Germinal center (tissue), 1 donor: ENCODE measurements at regions not wholly inside any gene's neighbourhood (a gene's known extent, or its start where the extent isn't known, plus 50 kb on each side); places are given as distances from the start of the nearest gene placed in this dataset.

Source experiments
- DNase-seq: peaks from one replicate; pipeline ENCODE4 v3.0.0; 2012; ENCODE audit warnings: mixed read lengths, low spot score

- DNase-seq, result no peak
These were observed 192.5 kb upstream of the ZNF462 start for GRCh38 chr9:106670418-106670817.

DNA sequence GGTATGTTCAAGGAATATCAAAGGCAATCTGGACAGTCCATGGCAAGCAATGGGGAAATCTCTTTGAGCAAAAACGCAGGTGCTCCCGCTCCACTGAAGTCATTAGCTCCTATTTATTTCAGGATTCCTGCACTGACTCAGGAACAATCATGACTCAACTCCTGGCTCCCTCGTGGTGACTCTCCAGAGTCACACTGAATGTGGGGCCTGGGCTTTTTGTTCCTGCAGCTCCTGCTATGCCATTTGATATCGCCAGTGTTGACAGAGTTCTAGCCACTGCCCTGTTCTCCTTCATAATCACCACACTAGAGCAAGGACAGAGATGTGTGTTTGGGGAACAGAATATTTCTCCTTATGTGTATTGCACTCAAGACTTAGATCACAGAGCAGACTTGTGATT is 187.2 kb upstream of the ZNF462 start:
- no peak for DNase-seq

DNA sequence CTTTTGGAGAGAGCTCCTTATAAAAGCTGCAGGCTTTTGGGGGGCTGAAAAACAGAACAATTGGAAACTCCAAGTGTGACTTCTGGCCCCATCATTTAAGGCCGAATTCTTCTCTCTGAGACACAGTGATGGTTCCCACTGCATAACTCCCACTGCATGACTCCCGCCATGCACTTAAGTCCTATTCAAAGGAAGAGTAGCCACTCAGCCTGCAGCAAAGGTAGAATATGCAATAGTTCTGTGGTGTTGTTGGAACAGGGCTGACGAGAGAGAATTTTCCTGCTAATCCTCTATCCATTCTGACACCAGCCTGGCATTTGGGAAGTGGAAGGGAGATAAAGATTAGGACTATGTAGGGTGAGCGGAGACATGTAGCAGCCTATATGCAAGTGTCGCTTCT is 185.6 kb upstream of the ZNF462 start:
- no peak for DNase-seq

DNA sequence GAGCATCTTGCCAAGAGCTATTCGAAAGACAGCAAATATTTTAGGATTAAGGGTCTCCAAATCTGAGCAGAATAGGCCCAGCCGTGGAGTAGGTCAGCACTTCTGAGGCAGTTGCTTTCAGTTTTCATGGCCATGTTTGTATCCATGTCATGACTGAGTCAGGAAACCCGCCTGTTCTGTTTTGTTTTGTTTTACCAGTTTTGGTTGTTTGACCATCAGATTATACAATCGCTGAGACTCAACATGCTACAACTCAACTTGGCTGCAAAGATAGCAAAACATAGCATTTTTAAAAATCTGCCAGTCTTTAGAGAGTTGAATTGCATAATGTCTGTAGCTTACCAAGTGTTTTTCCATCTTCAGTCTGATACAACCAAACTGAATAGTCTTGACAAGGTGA is 185.1 kb upstream of the ZNF462 start:
- no peak for DNase-seq

- no peak for DNase-seq
These were observed 184.7 kb upstream of the ZNF462 start for GRCh38 chr9:106678273-106678672.

DNA sequence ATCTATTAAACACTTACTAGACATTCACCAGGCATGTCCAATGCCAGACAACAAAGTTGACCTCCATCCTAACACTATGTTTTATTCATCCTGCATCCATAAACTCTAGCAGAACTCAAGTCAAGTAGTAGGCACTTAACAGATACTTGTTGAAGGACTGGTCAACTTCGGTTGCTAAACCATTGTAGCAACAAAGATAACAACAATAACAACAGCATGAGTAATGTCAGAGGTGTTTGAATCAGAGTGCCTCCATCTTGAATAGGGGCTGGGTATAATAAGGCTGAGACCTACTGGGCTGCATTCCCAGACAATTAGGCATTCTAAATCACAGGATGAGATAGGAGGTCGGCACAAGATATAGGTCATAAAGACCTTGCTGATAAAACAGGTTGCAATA is 180.5 kb upstream of the ZNF462 start:
- DNase-seq, result no peak

DNA sequence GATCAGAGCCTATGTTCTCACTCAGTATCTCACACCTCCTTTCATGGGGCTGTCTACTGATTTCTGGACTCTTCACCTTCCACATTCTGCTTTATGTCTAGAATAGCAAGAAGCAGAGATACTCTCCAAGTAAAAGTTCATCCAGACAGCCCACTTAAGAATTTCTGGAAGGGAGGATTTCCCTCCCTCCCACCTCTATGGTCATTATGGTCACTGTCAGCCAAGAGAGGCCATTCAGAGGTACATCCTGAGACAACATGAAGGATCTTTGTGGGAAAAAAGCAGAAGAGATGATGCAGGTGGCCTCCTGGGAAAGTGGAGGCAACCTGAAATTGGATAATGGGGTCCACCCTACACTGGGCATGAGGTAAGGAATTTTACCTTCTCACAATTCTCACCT is 179.5 kb upstream of the ZNF462 start:
- DNase-seq, result no peak

GRCh38 chr9:106684940-106685695 is 177.8 kb upstream of the ZNF462 start:
- no peak for DNase-seq

GRCh38 chr9:106689089-106689488 is 173.9 kb upstream of the ZNF462 start:
- DNase-seq, result no peak

- no peak for DNase-seq
These were observed 171.3 kb upstream of the ZNF462 start for GRCh38 chr9:106691627-106692026.

GRCh38 chr9:106693558-106693957 is 169.4 kb upstream of the ZNF462 start:
- no peak for DNase-seq

DNA sequence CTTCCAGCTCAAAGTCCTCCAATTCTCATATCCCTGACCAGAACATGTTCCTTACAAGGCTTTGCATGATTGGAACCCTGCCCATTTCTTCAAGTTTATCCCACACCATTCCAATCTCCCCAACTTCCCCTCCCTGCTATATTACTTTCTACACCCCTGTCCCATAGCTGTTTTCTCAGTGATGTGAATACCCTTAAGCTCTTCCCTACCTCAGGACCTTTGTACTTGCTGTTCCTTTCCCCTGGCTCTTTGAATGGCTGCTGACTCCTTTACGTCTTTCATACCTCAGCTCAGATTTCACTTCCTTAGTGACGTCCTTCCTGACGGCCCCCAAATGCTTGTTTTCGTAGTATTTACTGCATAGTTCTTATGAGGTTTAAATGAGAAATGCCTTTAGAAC is 166.2 kb upstream of the ZNF462 start:
- no peak for DNase-seq

DNA sequence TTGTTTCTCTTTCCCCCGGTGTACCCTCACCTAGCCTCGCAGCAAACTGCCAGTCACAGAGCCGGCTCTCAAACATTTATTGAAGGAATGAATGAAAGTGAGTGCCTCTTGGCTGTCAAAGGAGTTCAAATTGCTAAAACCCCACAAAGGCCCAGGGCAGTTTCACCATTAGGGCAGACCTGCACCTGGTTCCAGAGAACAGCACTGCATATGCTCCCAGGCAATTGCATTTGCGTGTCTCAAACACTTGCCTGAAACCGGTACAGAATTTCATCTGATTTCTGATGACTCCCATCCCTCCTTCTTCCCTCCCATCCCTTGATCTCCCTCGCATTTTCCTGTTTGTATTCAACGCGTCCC is 165.6 kb upstream of the ZNF462 start:
- no peak for DNase-seq

DNA sequence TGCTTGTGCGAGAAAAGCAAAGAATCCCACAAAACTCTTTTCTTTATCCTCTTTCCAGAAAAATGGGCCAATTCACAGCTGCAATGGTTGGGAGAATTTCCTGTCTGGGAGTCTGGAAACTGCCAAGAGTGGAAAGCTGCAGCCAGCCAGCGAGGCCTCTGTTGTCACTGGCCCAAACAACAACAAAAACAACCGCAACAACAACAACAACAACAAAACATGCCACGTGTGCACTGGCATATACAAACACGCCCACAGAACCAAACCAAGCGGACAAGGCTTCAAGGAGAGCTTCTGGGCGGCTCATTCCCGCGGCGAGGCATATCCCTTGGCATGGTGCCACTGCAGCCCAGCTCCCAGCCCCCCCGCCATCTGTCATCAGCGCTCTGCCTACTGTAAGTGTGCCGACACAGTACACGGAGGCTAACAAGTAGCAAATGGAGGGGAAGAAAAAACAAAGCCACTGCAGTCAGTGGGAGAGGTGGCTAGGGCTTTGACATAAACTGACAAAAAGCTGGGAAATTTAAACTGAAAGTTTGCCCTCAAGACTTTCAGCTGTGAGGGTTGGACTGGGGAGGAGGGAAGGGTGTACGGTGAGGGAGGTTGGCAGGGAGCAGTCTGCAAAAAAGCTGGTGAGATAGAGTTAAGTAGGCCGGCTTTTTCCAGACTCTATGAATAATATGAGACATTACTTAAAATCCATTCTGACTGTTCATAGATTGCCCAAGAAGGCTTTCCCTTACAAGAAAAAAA is 165.0 kb upstream of the ZNF462 start:
- no peak for DNase-seq

DNA sequence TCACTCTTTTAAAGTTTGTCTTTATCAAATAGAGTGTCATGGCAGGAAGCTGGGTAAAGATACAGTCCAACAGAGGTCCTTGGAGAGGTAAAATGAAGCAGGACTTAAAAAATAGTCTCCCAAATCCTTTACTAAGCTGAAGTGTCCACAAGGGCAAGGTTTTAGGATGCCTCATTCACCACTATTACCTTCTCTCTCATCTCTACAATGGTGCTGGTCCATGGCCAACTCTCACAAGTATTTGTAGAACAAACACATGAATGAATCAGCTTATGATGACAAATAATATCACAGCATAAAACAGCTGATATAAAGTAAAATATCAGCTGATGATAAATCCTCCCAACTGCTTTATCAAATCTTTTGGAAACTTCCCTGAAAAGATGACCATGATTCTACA is 162.3 kb upstream of the ZNF462 start:
- no peak for DNase-seq

DNA sequence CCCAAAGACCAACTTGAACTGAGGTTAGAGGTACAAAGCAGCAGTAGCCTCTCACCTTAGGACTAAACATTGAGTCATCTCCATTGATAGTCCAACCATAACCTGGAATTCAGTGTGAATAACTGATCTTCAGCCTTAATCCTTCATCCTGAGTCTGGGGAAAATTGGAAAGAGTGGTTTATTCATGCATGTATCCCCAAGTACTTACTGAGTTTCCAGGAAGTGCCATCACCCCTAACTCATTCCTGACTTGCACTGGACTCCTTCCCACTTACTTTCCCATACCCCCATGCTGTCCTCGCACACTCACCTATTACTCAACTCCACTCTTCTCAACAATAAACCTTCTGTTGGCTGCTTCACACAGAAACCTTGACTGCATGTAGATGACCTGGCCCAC is 161.4 kb upstream of the ZNF462 start:
- DNase-seq, result no peak

DNA sequence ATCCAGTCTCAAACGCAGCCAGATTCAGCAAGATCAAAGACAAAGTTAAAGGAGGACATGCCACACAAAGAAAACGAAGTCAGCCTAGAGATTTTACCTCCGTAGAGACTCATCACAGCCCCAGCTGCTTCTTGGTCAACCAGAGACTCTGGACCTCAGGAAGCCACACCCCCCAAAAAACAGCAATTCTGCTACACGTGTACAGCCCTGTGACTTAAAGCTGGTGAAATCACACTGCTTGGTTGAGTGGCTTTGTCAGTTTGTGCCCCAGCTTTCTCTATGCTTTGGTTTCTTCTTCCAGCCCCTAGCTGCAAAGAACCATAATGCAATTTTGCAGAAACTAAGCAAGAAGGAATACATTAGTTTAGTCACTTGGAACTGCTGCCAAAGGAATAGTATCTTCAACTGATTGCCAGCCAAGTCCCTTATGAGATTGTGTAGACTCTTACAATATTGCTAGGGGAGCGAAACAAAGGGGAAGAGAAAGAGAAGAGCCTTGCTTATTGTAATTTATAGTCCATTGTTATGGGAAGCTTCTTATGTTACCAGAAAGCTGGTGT is 158.8 kb upstream of the ZNF462 start:
- no peak for DNase-seq

DNA sequence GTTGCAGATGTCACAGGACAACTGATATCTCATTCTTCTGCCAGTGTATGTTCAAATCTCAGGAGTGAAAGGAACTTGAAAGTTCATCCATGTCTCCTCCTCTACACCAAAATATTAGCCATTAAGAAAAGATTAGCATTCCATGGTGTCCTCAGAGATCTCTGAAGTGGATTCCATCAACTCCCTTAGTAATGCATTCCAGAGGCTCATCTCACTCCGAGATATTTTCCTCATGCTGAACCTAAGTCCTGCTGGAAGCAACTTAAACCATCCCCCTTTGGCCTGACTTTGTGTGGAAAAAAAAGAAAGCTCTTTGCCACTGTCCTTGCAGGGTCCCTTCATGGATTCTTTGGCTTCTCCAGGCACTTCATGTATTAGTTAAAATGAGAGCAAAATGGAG is 155.7 kb upstream of the ZNF462 start:
- DNase-seq, result no peak

DNA sequence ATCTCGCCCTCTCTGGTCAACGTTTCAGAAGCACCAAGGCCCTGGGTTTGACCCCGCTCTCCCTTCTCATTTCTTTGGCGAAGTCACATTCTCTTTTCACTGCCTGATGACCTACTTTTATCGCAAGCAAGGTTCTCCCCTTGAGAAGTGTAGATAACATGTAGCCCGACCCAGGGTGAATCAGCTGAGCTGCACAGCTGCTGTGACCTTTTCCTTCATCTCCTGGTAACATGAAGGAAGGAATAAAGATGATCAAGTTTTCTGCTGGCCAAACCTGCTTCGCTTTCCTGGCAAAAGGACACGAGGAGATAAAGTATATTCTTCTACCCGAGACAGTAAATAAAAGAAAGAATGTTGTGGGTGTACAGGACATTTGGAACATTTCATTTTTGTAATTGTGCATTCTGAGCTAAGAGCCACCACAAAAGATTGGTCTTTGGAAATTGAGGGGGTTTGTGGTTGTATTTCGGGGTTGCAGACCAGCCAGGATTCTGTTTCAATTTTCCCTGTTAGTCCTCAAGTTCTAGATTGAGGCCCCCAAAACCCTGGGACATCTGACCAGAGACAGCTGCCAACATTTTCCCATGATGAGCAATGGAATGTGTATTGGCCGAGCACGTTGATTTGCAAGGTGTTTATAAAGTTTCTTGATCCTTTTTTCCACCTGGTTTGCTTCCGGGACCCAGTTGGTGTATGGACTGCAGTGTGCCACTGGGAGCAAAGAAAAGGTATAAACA is 155.1 kb upstream of the ZNF462 start:
- no peak for DNase-seq

DNA sequence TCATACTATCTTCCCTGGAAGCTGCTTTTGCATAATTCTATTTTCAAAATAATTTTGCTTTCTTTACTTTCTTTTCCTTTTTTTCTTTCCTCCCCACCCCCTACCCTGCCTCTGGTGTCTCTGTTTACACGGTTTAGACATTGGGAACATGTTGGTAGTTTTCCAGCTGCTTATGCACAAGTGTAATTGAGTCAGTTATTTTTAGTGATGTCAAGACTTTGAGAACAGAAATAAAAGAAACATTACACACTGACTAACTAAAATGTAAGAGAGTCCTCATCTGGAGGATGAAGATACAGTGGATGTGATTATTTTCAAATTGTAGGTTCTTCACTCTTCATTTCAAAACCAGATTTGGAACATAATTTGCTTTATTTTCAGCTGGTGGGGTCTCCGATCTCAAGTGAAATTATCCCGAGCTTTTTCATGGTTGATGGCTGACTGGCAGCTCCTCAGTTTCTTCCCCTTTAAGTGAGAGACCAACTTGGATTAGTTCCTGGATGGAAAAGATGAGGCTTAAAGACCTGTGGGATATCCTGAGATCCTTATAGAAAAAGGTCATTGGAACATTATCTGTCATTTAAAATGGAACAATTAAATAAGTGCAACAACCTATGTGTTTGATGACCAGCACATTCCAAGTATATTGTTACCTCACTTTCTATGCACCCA is 154.4 kb upstream of the ZNF462 start:
- DNase-seq, result no peak

DNA sequence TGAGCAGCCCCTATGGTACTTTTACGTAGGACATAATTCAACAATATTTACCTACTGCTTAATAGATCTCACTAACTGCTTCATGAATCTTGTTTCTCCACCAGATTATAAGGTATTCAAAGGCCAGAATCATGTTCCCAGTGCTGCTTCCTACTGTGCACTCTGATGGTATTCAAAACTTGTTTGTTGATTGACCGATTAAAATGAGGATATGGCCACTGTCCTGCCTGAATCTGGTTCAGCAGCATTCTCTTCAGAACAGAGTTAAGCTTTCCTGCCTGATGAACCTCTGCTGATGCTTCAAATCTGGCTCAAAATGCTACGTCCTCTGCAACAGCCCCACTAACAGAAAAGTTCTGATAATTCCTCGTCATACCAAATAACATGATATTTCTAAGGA is 150.7 kb upstream of the ZNF462 start:
- no peak for DNase-seq

- DNase-seq, result no peak
These were observed 149.8 kb upstream of the ZNF462 start for GRCh38 chr9:106713206-106713605.
